HG02571 (cell line): ENCODE measurements at regions not wholly inside any gene's neighbourhood (a gene's known extent, or its start where the extent isn't known, plus 50 kb on each side); places are given as distances from the start of the nearest gene placed in this dataset.
A peak's percentile ranks its signal among the peaks of the same experiment; 100 is the strongest.

Experiments
- ATAC-seq: cut with Tn5 transposase; IDR thresholded peaks from one replicate; pipeline ENCODE4 v1.9.1; 2021; ENCODE audit warnings: mild to moderate bottlenecking, moderate library complexity; ENCODE audit not compliant: unreplicated experiment

GRCh38 chr5:159452480-159453167, 122.3 kb upstream of the IL12B start:
- ATAC-seq, result no peak

- ATAC-seq, result no peak
Observed at GRCh38 chr5:159453209-159453608, 122.9 kb upstream of the IL12B start.

- ATAC-seq, result peak; percentile 1
Observed at GRCh38 chr5:159456261-159456660, 126.0 kb upstream of the IL12B start.

GRCh38 chr5:159456722-159457465, 126.6 kb upstream of the IL12B start:
- ATAC-seq, result peak; percentile 87

DNA sequence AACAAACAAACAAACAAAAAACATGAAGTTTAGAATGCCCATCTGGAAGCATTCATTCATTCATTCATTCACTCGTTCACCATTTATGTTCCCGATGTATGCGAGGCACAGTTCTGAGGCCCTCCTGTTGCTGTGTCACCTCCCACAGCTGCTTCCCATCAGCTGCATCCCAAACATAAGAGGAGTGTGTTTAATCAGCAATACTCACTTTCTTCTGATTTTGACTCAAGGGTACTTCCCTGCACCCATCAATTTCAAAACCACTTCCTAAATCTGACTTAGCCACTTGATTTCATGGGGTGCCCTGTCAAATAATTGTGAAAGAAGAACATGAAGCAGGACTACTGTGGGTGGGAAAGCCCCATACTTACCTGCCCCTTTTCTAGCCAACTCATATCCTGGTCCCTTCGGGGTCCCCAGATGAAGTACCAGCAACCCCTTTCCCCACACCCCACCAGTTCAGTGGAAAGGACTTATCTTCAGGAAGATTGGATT, 128.0 kb upstream of the IL12B start:
- ATAC-seq, result peak; percentile 35

DNA sequence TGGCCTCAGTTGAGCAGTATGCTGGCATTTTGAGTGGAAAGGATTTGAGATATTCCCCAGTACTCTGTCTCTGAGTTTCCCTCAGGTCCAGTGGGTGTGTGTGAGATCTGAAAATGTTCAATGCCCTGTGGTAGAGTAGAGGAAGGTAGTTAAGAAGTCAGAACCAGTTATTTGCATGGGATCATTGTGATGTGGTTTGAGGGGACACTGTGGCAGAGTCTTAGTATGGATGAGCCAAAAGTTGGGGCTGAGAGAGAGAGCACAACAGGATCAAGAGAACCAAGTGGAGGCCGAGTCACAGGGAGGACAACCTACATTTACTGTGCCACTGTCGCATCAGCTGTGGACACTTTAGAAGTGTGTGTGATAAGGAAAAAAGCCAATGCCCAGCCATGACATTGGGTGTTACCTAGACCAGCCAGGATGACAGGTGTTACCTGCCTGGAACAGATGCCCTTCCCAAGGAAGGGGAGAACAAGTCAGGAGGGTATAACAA, 128.9 kb upstream of the IL12B start:
- ATAC-seq, result no peak

- no peak for ATAC-seq
Observed at GRCh38 chr5:159459951-159460538, 129.8 kb upstream of the IL12B start.

DNA sequence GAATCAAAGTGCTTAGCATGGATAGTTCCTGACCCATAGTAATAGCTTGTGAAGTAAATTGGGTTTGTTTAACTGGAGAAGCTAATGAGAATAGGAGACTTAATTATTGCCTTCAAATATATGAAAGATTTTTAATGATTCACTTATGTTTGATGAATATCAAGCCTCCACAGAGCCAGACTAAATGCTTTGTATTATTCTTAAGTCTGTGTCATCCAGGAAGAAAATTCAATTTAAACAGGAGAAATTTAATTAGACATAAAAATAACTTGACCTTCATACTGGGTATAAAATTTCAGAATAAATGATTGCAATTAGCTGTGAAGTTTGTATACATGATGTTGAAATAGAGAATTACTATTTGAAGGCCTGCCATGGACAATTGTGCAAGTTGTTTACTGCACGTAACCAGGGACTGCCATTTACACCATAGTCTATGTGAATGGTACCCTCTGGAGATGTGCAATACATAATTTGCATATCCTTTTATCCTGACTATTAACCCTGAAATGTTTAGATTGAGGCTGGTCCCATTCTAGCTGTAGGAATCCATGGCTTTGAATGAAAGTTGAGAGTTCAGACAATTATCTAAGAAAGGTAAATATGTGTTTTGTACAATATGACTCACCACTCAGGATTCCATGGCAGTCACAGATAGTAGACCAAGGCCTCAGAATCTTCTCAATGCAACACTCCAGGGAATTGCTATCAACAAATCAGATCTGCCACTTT, 133.5 kb upstream of the IL12B start:
- no peak for ATAC-seq

- ATAC-seq, result no peak
Observed at GRCh38 chr5:159465604-159466003, 135.3 kb upstream of the IL12B start.

- ATAC-seq, result no peak
Observed at GRCh38 chr5:159467666-159468065, 137.4 kb upstream of the IL12B start.

GRCh38 chr5:159469496-159470372, 139.4 kb upstream of the IL12B start:
- ATAC-seq, result no peak

DNA sequence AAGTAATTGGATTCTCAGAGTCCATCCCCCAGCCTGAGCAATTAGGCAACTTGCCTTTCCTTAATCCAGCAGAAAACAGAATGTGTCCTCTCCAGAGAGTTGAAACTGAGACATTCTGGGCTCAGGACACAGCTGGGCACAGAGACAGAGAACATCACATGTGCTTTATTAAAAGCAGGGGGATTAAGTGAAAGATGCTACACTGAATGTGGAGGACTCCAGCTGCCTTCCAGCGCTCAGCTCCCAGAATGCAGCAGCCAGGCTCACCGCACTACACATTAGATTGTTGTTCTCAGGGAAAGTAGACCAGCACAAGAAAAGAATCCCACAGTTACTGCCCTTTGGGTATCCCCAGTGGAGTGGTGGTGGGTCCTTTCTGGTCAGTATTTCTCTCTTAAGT, 141.6 kb upstream of the IL12B start:
- no peak for ATAC-seq

- ATAC-seq, result no peak
Observed at GRCh38 chr5:159475026-159475425, 144.7 kb upstream of the IL12B start.

- no peak for ATAC-seq
Observed at GRCh38 chr5:159478950-159479349, 148.7 kb upstream of the IL12B start.

DNA sequence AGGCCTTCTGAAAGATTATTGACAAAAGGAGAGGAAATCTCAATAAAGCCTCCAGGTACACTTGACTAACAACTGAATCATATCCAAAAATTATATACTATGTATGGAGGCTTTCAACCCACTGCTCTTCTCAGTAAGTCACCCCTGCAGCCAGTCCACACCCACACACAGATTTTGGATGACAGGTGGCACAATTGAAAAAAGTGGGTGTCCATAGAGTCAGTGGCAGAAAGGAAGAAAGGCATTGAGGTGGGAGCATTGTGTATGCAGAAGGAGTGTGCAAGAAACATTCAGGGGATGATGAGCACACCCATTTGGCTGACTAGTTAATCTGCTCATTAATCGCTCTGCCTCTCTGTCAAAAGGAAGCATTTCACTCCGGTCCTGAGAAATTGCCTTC, 150.6 kb upstream of the IL12B start:
- ATAC-seq, result no peak

DNA sequence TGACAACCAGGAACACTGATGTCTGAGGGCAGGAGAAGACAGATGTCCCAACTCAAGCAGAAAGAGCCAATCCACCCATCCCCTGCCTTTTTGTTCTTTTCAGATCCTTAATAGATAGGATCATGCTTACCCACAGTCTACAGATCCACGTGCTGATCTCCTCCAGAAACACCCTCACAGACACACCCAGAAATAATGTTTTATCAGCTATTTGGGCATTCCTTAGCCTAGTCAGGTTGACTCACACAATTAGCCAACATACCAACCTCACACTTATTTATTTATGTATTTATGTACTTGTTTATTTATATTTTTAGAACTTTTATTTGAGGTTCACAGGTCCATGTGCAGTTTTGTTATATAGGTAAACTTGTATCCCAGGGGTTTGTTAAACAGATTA, 151.5 kb upstream of the IL12B start:
- no peak for ATAC-seq

DNA sequence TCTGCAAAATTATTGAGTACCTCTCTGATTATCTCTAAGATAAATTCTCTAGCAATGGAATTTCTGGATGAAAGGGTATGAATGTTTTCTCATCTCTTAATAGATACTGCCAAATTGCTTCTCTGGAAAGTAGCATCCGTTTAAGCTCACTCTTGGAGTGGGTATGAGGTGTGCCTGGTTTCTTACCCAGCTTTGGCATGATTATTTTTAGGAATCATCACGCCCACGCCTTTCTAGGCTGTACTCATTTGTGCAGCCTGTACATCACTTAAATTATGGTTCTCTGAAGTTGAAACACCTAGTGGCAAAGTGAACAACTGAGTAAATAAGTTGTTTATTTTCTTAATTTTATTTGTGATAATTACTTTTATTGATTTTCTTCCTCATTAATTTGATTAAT, 156.5 kb upstream of the IL12B start:
- ATAC-seq, result no peak

DNA sequence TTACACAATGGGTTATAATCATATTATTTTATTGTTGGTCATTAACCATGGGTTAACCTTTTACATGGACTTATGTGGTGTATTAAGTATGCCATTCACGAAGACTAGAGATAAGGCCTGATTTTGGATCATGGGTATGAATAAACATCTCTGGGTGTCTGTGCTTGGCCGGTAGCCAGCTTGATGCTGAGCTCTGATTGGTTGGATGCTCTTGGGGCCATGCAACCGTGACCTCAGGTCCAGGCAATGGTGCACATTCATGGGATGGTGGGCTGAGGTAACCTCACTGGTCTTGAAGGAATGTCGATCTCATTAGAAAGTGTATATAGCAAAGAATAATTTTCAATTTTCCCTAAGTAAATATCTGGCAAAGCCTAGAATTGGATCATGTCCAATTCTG, 158.2 kb upstream of the IL12B start:
- no peak for ATAC-seq

- ATAC-seq, result no peak
Observed at GRCh38 chr5:159489779-159490178, 159.5 kb upstream of the IL12B start.

DNA sequence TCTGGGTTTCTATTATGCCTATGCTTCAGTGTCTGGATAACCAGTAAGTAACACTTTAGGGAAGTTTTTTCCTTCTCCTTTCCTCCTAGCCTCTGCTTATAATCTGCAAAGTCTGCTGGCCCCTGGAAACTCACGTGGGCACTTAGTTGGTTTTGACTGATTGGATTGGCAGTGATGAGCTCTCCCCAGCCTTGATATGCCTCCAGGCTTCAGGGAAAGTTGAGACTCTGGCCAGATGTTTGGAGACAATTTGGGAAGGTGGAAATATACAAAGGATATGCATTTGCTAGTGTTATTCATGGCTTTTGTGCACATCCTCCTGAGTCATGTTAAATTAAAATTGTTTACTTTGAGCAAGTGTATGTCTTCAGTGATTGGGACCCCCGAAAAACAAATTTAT, 160.2 kb upstream of the IL12B start:
- no peak for ATAC-seq
